GM18511 (cell line): ENCODE measurements at regions not wholly inside any gene's neighbourhood (a gene's known extent, or its start where the extent isn't known, plus 50 kb on each side); places are given as distances from the start of the nearest gene placed in this dataset.
A peak's percentile ranks its signal among the peaks of the same experiment; 100 is the strongest.

Source experiments
- ATAC-seq: cut with Tn5 transposase; IDR thresholded peaks from one replicate; pipeline ENCODE4 v1.9.1; 2021; ENCODE audit warnings: mild to moderate bottlenecking, moderate library complexity; ENCODE audit not compliant: unreplicated experiment

DNA sequence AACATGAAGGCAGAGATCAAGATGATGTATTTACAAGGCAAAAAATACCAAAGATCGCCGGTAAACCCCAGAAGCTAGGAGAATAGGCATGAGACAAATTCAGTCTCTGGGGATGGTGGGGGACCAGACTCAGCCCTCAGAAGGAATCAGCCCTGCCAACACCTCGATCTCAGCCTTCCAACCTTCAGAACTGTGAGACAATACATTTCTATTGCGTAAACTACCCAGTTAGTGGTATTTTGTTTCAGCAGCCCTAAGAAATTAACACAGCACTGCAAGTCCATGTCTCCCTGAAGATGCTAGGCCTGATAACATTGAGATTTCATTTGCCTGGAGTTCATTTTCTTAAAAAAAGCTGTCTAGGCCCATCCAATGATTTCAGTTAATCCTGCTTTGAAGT lies 622.5 kb downstream of the PTPRC start:
- ATAC-seq = no peak

DNA sequence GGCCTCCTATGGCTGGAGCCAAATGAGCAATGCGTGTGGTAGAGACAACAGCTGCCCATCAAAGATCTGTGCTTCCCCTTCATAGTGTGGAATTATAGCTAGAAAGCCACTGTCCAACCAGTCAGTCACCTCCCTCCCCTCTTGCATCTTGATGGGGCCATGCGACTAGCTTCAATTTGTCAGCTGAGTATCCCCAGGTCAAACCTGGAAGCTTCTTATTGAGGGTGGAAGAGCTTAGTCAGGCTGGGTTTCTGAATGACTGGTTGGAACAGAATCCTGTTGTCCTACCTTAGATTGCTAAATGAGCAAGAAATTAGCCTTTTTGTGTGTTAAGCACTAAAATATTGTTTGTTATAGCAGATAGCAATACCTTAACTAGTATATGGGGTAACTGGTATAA lies 625.4 kb downstream of the PTPRC start:
- ATAC-seq = no peak

DNA sequence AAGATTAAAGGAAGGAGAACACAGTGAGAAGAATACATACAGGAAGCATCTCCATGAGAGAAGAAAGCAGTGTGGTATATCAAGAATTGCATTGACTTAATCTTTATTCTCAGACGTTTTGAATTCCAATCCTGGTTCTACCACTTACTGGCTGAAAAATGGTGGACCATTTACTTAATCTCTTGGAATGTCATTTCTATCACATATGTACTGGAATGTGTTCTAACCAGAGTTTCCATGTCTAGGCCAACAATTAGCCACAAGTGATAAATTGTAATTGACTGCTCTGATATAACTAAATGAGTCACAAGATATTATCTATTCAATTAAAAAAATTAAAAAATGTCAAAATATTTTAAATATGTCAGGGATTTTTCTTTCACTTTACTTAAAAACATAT lies 626.1 kb downstream of the PTPRC start:
- ATAC-seq = no peak

DNA sequence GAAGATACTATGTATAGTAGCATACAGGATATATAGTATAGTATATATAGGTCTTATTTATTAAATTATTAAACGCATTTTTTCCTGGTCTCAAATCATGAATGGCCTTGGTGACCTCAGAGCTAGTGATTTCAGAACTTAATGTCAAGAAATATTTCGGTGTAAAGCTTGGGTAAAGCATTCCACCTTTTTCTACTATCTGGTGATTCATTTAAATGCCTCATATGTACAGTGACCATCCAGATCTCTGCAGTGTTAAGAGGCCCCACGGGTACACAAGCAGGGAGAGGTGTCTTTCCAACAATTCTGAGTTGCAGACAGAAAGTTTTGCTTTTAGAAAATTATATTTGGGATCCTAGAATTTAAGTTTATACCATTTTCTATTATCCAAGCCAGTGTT lies 626.5 kb downstream of the PTPRC start:
- no peak for ATAC-seq

DNA sequence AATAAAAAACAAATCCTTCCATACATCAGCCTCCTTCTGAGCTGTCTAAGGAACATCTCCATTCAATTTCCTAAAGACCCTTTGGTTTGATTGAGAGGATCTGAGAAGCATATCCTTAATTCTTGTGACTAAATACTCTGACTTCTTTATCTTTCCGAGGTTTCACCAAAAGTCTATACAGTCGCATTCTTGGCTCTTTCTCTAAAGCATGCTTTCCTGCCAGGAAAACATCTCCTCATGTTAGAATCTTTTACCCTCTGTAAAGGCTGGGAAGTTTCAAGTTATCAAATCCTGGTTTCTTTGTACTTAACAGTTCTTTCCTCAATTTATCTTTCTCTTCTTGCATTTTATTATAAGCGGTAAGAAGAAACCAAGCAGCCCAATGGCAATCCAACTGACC lies 630.4 kb downstream of the PTPRC start:
- no peak for ATAC-seq

DNA sequence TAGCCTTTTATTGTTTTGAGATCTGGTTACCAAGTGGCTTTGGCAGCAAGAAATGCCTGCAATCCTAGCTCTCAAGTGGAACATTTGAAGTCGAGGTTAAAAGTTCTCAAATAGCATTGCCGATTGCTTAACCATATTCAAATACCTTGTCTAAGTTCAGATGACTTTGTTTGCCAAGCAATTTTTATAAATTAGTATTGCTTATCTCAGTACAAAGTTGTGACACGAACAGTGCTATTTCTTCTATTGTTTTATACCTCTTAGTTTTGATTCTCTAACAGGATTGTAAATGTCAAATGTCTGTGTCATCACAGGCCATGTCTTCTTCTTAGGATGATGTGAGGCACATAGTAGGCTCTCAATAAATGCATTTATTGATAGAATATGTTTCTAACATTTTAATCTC lies 633.3 kb downstream of the PTPRC start:
- no peak for ATAC-seq

DNA sequence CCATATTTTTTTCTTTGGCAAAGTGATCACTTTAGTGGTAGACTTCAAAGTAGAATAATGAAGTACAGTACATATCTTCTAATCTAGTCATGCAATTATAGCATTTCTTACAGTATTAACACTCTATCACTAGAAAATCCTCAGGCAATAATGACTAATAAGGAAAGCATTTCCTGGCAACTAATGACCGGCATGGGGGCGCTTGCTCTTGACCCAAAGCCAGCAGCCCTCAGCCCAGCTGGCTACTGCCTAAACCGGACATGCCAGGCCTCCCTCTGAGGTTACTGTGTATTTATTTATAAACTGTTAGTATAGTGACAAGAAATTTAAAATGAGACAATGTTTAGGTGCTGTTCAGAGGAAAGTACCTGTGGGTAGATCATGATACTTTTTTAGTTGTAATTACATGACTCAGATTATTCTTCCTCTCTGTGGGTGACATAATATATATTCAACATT lies 633.8 kb downstream of the PTPRC start:
- ATAC-seq = peak; percentile 85

DNA sequence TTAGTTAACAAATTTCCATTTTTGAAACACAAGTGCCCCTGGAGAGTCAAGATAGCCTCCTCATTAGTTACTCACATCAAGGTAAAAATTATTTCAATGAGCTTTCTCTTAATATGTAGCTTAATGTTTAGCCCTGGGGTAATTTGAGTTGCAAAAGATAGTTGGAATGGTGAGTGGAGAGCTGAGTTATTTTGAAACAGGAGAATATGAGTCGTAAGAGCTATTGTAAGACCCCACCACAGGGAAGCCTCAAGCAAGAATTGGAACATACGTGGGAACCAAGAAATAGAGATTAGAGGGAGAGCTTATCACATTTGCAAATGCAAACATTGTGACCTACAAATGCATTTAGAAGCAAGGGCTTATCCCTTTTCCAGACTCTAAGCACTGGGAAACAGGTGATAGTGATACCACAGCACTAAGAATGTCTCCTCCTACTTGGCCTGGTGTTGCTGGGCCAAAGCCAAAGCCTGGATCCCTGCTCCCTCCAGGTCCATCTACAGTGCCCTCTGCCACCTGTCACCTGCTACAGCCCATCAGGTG lies 635.1 kb downstream of the PTPRC start:
- peak; percentile 54 for ATAC-seq

DNA sequence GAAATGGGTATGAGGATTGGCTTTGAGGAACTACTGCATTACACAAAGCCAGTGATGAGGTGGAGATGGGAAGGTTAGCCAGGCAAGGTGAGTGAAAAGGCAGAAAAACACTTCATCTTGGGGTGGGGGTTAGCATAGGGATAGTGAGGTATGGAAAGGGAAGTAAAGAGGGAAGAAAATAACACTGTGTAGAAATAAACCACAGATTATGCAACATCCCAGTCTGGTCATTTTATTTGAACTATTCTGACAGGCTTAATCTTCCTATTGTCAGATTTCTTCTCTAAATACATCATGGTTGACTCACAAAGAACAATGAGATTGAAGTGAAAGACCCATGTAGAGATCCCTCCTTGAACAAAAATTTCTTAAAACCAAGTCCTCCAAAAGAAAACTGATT lies 640.2 kb downstream of the PTPRC start:
- ATAC-seq = no peak

DNA sequence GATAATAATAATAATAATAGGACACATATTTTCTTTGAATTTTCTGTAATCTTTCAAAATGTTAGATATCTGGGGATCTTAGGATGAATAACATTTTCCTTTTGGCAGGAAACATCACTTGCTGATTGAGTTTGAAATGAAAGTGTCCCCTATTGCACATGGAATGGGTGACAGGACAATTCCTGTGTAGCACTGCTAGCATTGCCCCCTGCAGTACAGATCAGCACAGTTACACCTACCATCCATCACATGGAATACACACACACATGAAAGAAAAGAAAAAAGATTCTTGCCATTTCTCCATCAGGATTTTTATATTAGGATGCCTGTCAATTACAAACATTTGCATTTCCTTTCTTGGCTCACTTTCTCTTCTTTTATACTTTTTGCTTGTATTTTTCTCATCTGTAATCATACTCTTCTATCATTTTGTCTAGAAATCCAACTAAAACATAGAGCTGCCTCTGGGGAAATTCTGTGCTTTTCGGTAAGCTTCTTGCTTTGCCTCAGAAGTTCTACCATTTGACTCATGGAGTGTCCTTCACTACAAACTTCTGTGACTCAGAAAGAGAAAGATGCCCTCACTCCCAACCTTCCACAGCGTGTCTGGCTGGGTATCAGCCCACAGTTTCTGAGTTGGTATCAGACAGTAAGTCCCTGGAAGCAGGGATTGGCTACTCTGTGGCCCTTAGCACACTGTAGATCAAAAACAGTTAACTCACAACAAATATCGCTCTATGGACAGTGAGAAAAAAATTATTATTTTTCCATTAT lies 641.2 kb downstream of the PTPRC start:
- ATAC-seq = peak; percentile 77

DNA sequence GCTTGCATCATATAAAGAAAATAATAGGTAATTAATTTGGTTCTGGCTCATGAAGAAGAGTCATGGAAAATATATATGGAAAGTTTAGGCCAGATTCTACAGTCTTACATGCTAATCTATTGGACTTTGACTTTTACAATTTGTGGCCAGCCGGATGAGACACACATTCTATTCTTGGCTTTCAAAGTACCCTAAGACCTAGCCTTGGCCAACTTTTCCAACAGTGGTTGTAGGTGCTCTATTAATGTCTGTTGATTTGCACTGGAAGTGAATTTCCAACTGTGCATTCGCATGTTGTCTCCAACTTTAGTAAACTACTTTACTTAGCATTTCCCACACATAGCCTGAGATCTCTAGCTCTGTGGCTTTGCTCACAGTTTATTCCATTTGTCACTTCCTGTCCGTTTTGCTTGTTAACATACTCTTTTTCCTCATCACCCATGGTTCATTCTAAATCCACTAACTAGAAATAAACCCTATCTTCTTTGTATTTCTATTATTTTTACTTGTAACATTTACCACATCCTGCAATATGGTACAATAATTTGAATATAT lies 644.0 kb downstream of the PTPRC start:
- ATAC-seq = no peak

DNA sequence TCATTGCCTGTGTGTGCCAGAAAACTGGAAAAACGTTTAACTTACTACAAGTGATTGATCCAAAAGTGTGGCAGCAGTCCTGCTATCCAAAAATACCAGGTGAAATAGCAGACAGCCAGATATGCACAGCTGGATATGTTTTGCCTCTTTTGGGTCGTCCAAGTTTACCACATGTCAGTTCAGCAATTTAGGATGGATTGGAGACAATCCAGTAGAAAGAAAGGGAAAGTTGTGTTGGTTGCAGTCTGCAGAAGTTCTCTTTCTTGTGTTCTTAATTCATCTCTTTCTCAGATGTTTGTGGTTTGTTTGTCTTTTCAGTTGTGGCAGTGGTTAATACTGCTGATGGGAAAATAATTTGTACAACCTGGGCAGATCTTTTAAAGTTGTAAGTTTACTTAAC lies 645.0 kb downstream of the PTPRC start:
- no peak for ATAC-seq

DNA sequence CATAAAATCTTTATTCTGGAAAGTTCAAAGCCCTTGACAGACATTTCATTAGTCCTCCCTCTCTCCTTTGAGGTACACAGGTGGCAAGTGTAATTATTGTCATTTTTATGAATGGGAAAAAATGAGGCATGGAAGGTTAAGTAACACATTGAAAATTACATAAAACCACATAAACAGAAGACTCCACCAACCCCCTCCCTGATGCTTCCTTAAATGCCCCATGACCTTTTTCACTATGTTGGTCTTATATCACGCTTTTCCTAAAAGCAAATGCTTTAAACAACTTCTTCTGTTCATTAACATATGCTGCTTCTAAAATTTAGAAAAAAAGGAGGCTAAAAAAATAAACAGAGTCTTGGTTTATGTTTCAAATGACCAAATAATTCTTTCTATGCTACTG lies 648.4 kb downstream of the PTPRC start:
- no peak for ATAC-seq

DNA sequence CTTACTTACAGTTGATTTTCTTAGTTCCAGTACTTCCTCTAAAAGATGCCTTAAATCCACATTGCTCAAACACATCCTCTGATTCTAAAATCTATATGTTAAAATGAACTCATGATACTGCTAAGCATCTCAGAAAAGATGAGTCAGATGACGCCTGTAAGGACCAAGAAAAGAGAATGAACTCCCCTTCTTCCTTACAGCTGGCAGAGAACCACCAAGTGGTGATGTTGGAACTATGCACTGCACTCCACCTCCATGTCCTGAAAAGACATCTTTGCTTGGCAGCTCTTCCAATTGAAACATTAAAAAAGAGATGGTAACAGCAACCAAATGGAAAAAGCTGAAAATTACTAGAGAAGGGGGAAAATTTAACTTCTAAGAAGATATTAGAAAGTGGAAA lies 648.8 kb downstream of the PTPRC start:
- no peak for ATAC-seq

DNA sequence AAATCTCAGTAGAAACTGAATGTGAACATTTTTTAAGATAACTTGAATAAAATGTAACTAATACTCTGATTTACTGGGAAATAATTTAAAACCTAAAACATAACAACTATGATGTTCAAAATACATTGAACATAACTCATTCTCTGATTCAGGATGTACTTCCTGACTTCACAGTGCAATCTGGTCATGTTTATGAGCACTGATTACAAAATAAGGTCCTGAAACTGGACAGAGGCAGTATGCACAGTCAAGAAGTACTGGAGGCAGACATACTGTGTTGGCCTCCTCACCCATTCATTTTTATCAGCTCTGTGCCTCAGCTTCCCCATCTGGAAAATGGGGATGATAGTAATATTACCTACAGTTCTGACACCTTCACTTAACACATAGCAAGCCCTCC lies 651.3 kb downstream of the PTPRC start:
- ATAC-seq = no peak

DNA sequence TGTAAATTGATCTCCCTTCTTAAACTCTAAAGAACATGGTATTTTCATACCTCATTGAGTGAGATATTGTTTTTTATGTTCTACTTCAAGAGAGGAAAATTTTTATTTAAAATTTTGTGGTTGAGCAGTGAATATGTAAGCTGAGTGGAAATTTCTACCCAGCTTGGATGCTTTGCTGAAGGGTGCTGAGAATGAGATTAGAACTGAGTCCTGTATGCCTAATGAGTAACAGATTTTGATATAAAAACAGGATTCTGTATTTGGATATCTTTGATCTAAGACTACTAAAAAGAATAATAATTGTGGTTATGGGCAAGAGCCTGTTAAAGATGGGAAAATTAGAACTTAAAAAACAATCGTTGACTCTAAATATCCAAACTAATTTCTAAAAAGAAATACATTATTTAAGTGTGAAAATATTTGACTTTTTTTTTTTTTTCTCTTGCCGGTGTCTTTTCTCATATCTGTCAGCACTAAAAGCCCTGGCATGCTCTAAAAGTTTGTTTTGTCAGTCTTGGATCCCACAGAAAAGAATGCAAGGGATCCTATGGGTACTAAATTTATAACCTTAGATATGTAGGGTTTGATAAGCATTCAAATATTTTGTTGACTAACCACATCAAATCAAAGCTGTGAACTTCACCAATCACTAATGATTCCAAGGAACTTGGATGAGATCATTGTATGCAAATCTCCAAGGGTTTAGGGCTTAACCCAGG lies 652.3 kb downstream of the PTPRC start:
- no peak for ATAC-seq

DNA sequence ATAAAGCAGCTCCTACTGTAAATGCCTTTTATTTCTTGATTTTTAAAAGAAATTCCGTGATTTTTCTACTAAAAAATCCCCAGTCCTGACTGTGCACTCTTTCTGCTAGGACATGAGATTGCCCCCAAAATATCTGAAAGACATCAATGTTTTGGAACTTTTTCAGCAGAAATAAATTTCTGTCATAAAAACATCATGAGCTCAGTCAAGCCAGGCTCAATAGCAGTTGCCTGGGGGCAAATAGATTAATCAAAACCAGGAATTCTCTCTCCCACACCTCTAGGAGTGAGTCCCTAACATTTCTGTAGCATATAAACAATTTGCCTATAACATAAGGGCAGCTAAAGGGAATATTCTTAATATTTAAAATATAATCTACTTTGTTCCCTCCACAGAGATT lies 654.1 kb downstream of the PTPRC start:
- ATAC-seq = no peak

DNA sequence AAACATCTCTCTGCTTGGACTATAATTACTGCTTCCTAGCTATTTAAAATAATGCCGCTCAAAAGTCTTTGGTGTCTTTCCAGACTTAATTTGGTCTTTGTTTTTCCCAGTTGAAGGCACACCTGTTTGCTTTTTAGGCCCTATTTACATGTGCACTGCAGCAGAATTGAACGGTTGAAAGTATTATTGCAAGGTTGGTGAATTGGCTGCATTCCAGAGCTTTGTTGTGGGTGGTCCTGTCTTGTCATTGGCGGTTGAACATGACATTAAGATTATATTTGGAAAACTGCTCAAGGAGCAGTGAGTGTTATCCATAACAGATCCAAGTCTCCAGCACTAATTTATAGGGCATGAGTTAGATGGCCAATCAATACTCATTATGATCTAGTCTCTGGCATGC lies 656.3 kb downstream of the PTPRC start:
- no peak for ATAC-seq

DNA sequence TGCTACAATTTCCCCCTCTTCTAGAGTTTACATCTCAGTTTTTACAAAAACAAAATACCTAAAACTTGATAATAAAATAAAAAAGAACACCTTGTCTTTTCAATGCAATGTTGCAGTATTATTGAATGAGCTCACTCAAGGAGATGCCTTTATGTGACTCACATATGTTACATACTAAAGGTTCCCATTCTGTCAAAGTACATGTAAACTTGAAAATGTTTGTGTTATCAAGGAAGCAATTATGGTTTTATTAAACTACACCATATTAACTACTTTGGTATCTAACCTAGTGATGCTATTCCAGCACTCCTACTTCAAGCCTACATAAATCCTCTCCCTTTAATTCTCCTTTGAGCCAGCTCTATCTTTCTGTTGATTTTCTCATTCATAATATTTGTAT lies 658.3 kb downstream of the PTPRC start:
- no peak for ATAC-seq

DNA sequence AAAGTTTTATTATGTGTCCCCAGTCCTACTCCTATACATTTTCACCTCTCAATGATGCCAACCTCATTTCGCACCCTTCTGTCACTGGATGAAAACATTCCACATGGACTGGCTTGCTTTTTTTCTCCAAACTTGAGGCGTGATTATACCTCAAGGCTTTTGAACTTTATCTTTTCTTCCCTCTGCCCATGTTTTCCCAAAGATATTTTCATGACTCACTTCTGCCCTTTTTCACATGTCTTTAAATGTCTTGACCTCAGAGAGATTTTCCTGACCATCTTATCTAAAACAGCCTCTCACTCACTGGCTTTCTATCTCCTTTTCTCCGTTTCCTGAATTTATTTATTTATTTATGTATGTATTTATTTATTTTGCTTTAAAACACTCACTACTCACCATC lies 659.0 kb downstream of the PTPRC start:
- no peak for ATAC-seq

DNA sequence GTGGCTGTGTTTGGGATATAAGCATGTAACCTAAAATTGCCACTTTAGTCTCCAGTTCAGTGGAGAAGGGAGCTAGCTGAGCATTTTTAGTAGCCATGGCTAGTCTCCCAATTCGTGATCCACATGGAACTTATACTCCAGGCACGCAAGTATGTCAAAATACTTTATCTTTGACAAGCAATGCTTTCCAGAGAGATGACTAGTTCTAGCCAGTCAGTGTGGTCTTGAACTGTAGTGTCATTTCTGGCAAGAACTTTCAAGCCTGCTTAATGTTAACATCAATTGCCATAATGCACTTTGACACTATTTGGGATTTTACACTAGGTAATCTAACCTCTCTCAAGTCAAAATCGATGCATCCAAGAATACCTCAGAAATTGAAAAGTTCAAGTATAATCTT lies 660.0 kb downstream of the PTPRC start:
- ATAC-seq = no peak
